HCT116 (cell line): ENCODE measurements at regions not wholly inside any gene's neighbourhood (a gene's known extent, or its start where the extent isn't known, plus 50 kb on each side); places are given as distances from the start of the nearest gene placed in this dataset.

Experiments
- ATAC-seq: fragments of 200-7000 bp; cut with Tn5 transposase; 2 replicates; pipeline ENCODE4 v1.9.1; 2020; ENCODE audit warnings: mild to moderate bottlenecking, moderate library complexity
- BruUV-seq: library from RNA; stranded (reverse); fragments of 400-500 nt; replicated peaks from 2 replicates; lab custom pipeline; 2021; lab: Mats Ljungman, UMichigan
- CTCF ChIA-PET: fragments of 300-600 bp; sonication (Branson Sonifier 250); formaldehyde crosslinking; loops from one replicate; lab custom pipeline; 2021; ENCODE audit warnings: antibody characterized with exemption; lab: Charles Lee
- POLR2A ChIA-PET: fragments of 300-600, 350-600 bp; sonication (Branson Sonifier 250); formaldehyde crosslinking; loops from one replicate; lab custom pipeline; 2021; ENCODE audit warnings: antibody characterized with exemption; lab: Charles Lee
- RAD21 ChIA-PET, 2 experiments: fragments of 300-600 bp; sonication (Branson Sonifier 250); formaldehyde crosslinking; loops; one replicate each; lab custom pipeline; 2023; ENCODE audit warnings: low total read pairs in 2 of 2; ENCODE audit not compliant: uncharacterized antibody in 2 of 2, unreplicated experiment in 2 of 2, low non-redundant PET in 1 of 2; lab: Charles Lee
- DNase-seq: peaks from one replicate; pipeline ENCODE4 v3.0.0-alpha.2; 2010; ENCODE audit warnings: low read depth, low spot score
- H2AFZ ChIP-seq: fragments of 200-600 bp; shearing (Covaris generic), sonication (generic); 2 replicates; pipeline ENCODE4 v1.6.1; 2017; ENCODE audit warnings: low read depth, mixed run types, mixed read lengths, antibody characterized with exemption, low read length; ENCODE audit not compliant: poor library complexity, severe bottlenecking
- H3K27ac ChIP-seq: 2 replicates; pipeline ENCODE4 v1.5.1; 2012; ENCODE audit warnings: low read depth, low read length
- H3K27me3 ChIP-seq: fragments of 200-600 bp; sonication (generic); 2 replicates; pipeline ENCODE4 v1.6.1; 2016; ENCODE audit warnings: mixed run types, low read length, mixed read lengths; ENCODE audit not compliant: insufficient read depth
- H3K36me3 ChIP-seq, 2 experiments: fragments of 200-500 bp in 1 of 2; fragments of 200-600 bp in 1 of 2; sonication (Bioruptor generic) in 1 of 2; sonication (generic) in 1 of 2; 2 replicates each; pipeline versions ENCODE4 v1.5.1 to v1.6.1; 2014 to 2016; ENCODE audit warnings: low read length in 2 of 2, inconsistent platforms in 1 of 2, mixed read lengths in 1 of 2, mixed run types in 1 of 2; ENCODE audit not compliant: insufficient read depth in 2 of 2, control insufficient read depth in 1 of 2
- H3K4me1 ChIP-seq, 2 experiments: fragments of 200-600 bp in 1 of 2; sonication (generic) in 1 of 2; 2 replicates each; pipeline versions ENCODE4 v1.5.1 to v1.6.1; 2012 to 2017; ENCODE audit warnings: low read length in 2 of 2, inconsistent platforms in 1 of 2, mild to moderate bottlenecking in 1 of 2, mixed read lengths in 1 of 2, mixed run types in 1 of 2, moderate library complexity in 1 of 2; ENCODE audit not compliant: insufficient read depth in 2 of 2, control insufficient read depth in 1 of 2
- H3K4me2 ChIP-seq: fragments of 200-600 bp; sonication (generic); 2 replicates; pipeline ENCODE4 v1.6.1; 2017; ENCODE audit warnings: mixed run types, low read length, mixed read lengths
- H3K4me3 ChIP-seq, 2 experiments: fragments of 200-600 bp in 1 of 2; sonication (generic) in 1 of 2; replicated peaks in 1 of 2; 2 replicates each; pipeline ENCODE4 v1.5.1; 2011 to 2016; ENCODE audit warnings: low read length in 2 of 2, control low read depth in 1 of 2, low read depth in 1 of 2, mild to moderate bottlenecking in 1 of 2, mixed read lengths in 1 of 2, mixed run types in 1 of 2
- H3K79me2 ChIP-seq: fragments of 200-600 bp; sonication (generic); 2 replicates; pipeline ENCODE4 v1.6.1; 2017; ENCODE audit warnings: mild to moderate bottlenecking, mixed run types, low read length, moderate library complexity, mixed read lengths; ENCODE audit not compliant: insufficient read depth
- H3K9ac ChIP-seq: fragments of 200-600 bp; sonication (generic); 2 replicates; pipeline ENCODE4 v1.6.1; 2016; ENCODE audit warnings: low read length, mixed read lengths
- H3K9me2 ChIP-seq: fragments of 200-600 bp; sonication (generic), shearing (Covaris generic); 2 replicates; pipeline ENCODE4 v1.6.1; 2017; ENCODE audit warnings: mixed run types, mild to moderate bottlenecking, moderate library complexity; ENCODE audit not compliant: insufficient read depth
- H3K9me3 ChIP-seq, 2 experiments: fragments of 200-500 bp in 1 of 2; fragments of 200-600 bp in 1 of 2; sonication (Bioruptor generic) in 1 of 2; sonication (generic) in 1 of 2; 2 replicates each; pipeline ENCODE4 v1.6.1; 2014 to 2017; ENCODE audit warnings: low read length in 2 of 2, mixed read lengths in 2 of 2, inconsistent platforms in 1 of 2, low read depth in 1 of 2, mild to moderate bottlenecking in 1 of 2, mixed run types in 1 of 2, moderate library complexity in 1 of 2; ENCODE audit not compliant: control insufficient read depth in 1 of 2, insufficient read depth in 1 of 2
- H4K20me1 ChIP-seq: fragments of 200-600 bp; sonication (generic), shearing (Covaris generic); 2 replicates; pipeline ENCODE4 v1.6.1; 2017; ENCODE audit warnings: mixed run types, mild to moderate bottlenecking, moderate library complexity; ENCODE audit not compliant: insufficient read depth
- CBX3 ChIP-seq: IDR thresholded peaks from 2 replicates; pipeline ENCODE4 v1.6.1; 2012; ENCODE audit warnings: low read depth
- EGR1 ChIP-seq: IDR thresholded peaks from 2 replicates; pipeline ENCODE4 v1.6.1; 2012; ENCODE audit warnings: low read depth
- ELF1 ChIP-seq: IDR thresholded peaks from 2 replicates; pipeline ENCODE4 v1.6.1; 2012; ENCODE audit warnings: low read depth, borderline replicate concordance
- EZH2 ChIP-seq: fragments of 200-600 bp; sonication (generic); IDR thresholded peaks from 2 replicates; pipeline ENCODE4 v1.6.1; 2017; ENCODE audit warnings: antibody characterized with exemption, mixed run types
- EZH2phosphoT487 ChIP-seq: fragments of 200-600 bp; IDR thresholded peaks from 2 replicates; pipeline ENCODE4 v1.6.1; 2018; ENCODE audit warnings: antibody characterized with exemption, borderline replicate concordance
- FOSL1 ChIP-seq: IDR thresholded peaks from 2 replicates; pipeline ENCODE4 v1.6.1; 2012; ENCODE audit warnings: low read depth
- JUND ChIP-seq: IDR thresholded peaks from 2 replicates; pipeline ENCODE4 v1.6.1; 2012
- POLR2A ChIP-seq: IDR thresholded peaks from 2 replicates; pipeline ENCODE4 v1.7.0; 2011; ENCODE audit warnings: borderline replicate concordance; ENCODE audit not compliant: insufficient read depth, insufficient read length; ENCODE audit errors: extremely low read depth
- POLR2AphosphoS5 ChIP-seq: IDR thresholded peaks from 2 replicates; pipeline ENCODE4 v1.6.1; 2011; ENCODE audit warnings: mild to moderate bottlenecking, low read depth, low read length, moderate library complexity
- SIN3A ChIP-seq: IDR thresholded peaks from 2 replicates; pipeline ENCODE4 v1.6.1; 2012; ENCODE audit warnings: low read depth
- SP1 ChIP-seq: IDR thresholded peaks from 2 replicates; pipeline ENCODE4 v1.6.1; 2012; ENCODE audit warnings: low read depth
- SRF ChIP-seq: IDR thresholded peaks from 2 replicates; pipeline ENCODE4 v1.6.1; 2012; ENCODE audit warnings: low read depth
- TCF7L2 ChIP-seq: IDR thresholded peaks from 2 replicates; pipeline ENCODE4 v1.7.0; 2011; ENCODE audit warnings: borderline replicate concordance, inconsistent platforms; ENCODE audit not compliant: insufficient read depth, insufficient read length; ENCODE audit errors: extremely low read depth
- YY1 ChIP-seq: IDR thresholded peaks from 2 replicates; pipeline ENCODE4 v1.6.1; 2011; ENCODE audit warnings: low read length, low read depth, moderate library complexity, mild to moderate bottlenecking; ENCODE audit not compliant: insufficient replicate concordance; ENCODE audit errors: extremely low read depth
- ZFX ChIP-seq: fragments of 450-650 bp; IDR thresholded peaks from 2 replicates; pipeline ENCODE4 v1.6.1; 2017
- ZNF274 ChIP-seq: fragments of 200-500 bp; sonication (Bioruptor generic); IDR thresholded peaks from 2 replicates; pipeline ENCODE4 v1.6.1; 2014; ENCODE audit warnings: mild to moderate bottlenecking, low read depth, low read length, inconsistent platforms
- intact Hi-C: fragments of 100-400 bp; cut with micrococcal nuclease; formaldehyde crosslinking; loops from 2 replicates; pipeline ENCODE4 v1.10.0; 2022
- TF ChIP-seq, protein P1 (sequence below): IDR thresholded peaks from 2 replicates; pipeline ENCODE4 v1.6.1; 2012
- TF ChIP-seq, protein P2 (sequence below): IDR thresholded peaks from 2 replicates; pipeline ENCODE4 v1.6.1; 2011; ENCODE audit warnings: mild to moderate bottlenecking, low read length, moderate library complexity; ENCODE audit not compliant: insufficient replicate concordance; ENCODE audit errors: extremely low read depth
- TF ChIP-seq, protein P3 (sequence below): IDR thresholded peaks from 2 replicates; pipeline ENCODE4 v1.6.1; 2012

DNA sequence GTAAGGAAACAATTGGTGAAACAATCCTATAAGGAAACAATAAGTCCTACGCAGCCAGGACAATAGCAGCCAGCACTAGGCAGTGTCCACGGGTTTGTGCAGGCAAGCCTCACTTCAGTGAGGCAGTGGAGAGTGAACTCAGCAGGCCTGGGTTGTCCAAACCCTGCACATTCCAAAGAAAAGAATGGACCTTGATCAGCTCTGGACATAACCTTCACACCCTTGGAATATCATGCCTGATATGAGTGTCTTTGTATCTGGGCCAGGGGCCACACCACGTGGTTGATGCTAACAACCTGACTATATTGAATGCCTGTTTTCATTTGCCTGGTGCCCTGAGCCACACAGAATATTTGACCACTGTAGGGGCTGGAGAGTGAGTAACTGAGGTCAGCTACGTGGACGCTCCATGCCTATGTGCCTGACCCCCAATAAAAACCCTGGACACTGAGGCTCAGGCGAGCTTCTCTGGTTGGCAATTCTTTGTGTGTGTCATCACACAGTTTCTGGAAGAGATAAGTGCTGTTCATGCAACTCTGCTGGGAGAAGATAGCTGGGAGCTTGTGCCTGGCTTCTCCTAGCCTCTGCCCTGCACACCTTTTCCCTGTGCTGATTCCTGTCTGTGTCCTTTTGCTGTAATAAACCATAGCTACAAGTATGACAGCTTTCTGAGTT, 81.4 kb upstream of the NCOR2 start:
- Histone ChIP-seq H3K4me1 (no peaks in the 10 kb centered on the region), H3K79me2 (no peaks in the 10 kb centered on the region), H3K9me3 (peaks cover 4 to 13% of the 10 kb centered on the region in 2 experiments; a peak in 2 of 4 replicates), H4K20me1 (no peaks in the 10 kb centered on the region), H3K4me3 (no peak overlapping the region), H3K27ac (no peak overlapping the region), H3K9ac (no peak overlapping the region), H3K36me3 (no peaks in the 10 kb centered on the region), H3K27me3 (no peaks in the 10 kb centered on the region), H3K4me2 (no peak overlapping the region), H3K9me2 (no peaks in the 10 kb centered on the region), H2AFZ (no peak overlapping the region)
- no peak for ATAC-seq
- CTCF ChIA-PET, result interaction anchor here (0.6 kb wide), 1 partner anchor 273 kb away, joined by 3 read pairs; no protein-coding TSS in a partner anchor
- POLR2A ChIA-PET, result no interaction called here
- TF ChIP-seq, protein P1, sequence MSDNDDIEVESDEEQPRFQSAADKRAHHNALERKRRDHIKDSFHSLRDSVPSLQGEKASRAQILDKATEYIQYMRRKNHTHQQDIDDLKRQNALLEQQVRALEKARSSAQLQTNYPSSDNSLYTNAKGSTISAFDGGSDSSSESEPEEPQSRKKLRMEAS, result no peak
- TF ChIP-seq SIN3A, result no peak
- TF ChIP-seq YY1, result no peak
- TF ChIP-seq CBX3, result peak; percentile 66; the same call in 1 of the 2 replicates
- TF ChIP-seq JUND, result no peak
- TF ChIP-seq TCF7L2, result no peak
- no TSS peak for BruUV-seq
- intact Hi-C loops, result no loop called here
- RAD21 ChIA-PET, result no interaction called here
- no peak for DNase-seq

DNA sequence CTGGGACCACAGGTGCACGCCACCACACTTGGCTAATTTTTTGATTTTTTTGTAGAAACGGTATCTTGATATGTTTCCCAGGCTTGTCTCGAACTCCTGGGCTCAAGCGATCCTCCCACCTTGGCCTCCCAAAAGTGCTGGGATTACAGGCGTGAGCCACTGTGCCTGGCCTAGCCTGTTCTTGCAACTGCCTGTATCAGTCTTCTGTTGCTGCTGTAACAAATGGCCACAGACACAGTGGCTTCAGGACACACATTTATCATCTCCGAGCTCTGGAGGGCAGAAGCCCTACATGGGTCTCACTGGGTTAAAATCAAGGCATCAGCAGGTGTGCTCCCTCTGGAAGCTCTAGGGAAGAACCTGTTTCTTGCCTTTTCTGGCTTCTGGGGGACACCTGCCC, 79.9 kb upstream of the NCOR2 start:
- DNase-seq, result no peak
- intact Hi-C loops, result no loop called here
- CTCF ChIA-PET, result no interaction called here
- no peak for ATAC-seq
- Histone ChIP-seq H3K4me1 (no peaks in the 10 kb centered on the region), H3K9me3 (peaks cover 4 to 13% of the 10 kb centered on the region in 2 experiments; a peak in 2 of 4 replicates), H3K36me3 (no peaks in the 10 kb centered on the region), H3K27me3 (no peaks in the 10 kb centered on the region), H3K9ac (no peak overlapping the region), H3K27ac (no peak overlapping the region), H3K4me2 (no peak overlapping the region), H3K4me3 (no peak overlapping the region), H4K20me1 (no peaks in the 10 kb centered on the region), H3K79me2 (no peaks in the 10 kb centered on the region), H3K9me2 (no peaks in the 10 kb centered on the region), H2AFZ (no peak overlapping the region)
- RAD21 ChIA-PET, result no interaction called here
- POLR2A ChIA-PET, result no interaction called here
- BruUV-seq, result no TSS peak
- TF ChIP-seq EGR1 (no peak), ZFX (no peak), FOSL1 (no peak), EZH2phosphoT487 (no peak), JUND (no peak), EZH2 (no peak), TCF7L2 (no peak), POLR2A (no peak), CBX3 (no peak), SRF (no peak), YY1 (no peak), SP1 (no peak), ZNF274 (no peak), POLR2AphosphoS5 (no peak), ELF1 (no peak), SIN3A (no peak)
- TF ChIP-seq, protein P2, sequence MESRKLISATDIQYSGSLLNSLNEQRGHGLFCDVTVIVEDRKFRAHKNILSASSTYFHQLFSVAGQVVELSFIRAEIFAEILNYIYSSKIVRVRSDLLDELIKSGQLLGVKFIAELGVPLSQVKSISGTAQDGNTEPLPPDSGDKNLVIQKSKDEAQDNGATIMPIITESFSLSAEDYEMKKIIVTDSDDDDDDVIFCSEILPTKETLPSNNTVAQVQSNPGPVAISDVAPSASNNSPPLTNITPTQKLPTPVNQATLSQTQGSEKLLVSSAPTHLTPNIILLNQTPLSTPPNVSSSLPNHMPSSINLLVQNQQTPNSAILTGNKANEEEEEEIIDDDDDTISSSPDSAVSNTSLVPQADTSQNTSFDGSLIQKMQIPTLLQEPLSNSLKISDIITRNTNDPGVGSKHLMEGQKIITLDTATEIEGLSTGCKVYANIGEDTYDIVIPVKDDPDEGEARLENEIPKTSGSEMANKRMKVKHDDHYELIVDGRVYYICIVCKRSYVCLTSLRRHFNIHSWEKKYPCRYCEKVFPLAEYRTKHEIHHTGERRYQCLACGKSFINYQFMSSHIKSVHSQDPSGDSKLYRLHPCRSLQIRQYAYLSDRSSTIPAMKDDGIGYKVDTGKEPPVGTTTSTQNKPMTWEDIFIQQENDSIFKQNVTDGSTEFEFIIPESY, result no peak
- TF ChIP-seq, protein P3, sequence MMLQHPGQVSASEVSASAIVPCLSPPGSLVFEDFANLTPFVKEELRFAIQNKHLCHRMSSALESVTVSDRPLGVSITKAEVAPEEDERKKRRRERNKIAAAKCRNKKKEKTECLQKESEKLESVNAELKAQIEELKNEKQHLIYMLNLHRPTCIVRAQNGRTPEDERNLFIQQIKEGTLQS, result no peak
- TF ChIP-seq, protein P1, result no peak
